ENCODE measurements at regions not wholly inside any gene's neighbourhood (a gene's known extent, or its start where the extent isn't known, plus 50 kb on each side); places are given as distances from the start of the nearest gene placed in this dataset.
"Not testable (repeated sequence)": the region's sequence is repeated elsewhere in the genome, so short reads cannot be mapped to it uniquely, and the experiment has no call there.

DNA sequence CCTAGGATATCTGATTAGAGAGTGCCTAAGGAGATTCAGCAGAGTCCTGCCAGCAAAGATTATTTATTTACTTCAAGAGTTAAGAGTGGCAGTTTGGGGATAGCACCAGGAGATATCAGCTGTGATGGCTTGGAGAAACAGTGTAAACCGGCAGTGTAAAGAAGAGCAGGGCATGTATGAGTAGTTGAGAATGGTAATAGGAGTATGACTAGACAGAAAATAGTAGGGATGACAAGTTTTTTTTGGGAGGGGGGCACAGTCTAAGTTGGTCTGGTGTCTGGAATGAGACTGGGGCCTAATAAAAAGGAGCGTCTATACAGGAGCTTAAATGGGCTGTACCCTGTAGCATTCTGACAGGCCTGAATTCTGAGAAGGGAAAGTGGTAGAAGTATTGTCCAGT is 181.8 kb upstream of the TRPC7 start:
- DNase-seq (ENCODE audit: low read depth in 4 of 4, low spot score in 1 of 4) = not testable (repeated sequence)

DNA sequence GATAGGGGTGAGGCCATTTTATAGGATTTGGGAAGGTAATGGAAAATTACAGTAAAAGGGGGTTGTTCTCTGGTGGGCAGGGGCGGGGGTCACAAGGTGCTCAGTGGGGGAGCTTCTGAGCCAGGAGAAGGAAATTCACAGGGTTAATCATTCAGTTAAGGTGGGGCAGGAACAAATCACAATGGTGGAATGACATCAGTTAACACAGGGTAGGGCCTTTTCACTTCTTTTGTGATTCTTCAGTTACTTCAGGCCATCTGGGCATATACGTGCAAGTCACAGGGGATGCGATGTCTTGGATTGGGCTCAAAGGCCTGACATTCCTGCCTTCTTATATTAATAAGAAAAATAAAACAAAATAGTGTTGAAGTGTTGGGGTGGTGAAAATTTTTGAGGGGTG is 181.1 kb upstream of the TRPC7 start:
- DNase-seq (ENCODE audit: low read depth in 4 of 4, low spot score in 1 of 4) = not testable (repeated sequence)

DNA sequence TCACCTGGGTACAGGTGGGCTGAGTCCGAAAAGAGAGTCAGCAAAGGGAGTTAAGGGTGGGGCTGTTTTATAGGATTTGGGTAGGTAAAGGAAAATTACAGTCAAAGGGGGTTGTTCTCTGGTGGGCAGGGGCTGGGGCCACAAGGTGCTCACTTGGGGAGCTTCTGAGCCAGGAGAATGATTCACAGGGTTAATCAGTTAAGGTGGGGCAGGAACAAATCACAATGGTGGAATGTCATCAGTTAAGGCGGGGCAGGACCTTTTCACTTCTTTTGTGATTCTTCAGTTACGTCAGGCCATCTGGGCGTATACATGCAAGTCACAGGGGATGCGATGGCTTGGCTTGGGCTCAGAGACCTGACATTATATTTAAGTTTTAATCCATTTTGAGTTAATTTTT is 179.7 kb upstream of the TRPC7 start:
- not testable (repeated sequence) for DNase-seq (ENCODE audit: low read depth in 4 of 4, low spot score in 1 of 4)

DNA sequence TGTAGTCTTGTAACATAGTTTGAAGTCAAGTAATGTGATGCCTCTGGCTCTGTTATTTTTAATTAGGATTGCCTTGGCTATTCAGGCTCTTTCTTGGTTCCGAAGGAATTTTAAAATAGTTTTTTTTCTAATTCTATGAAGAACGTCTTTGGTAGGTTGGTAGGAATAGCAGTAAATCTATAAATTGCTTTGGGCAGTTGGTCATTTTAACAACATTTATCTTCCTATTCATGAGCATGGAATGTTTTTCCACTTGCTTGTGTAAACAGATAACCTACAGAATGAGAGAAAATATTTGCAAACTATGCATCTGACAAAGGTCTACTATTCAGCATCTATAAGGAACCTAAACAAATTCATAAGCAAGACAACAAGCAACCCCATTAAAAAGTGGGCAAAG is 173.2 kb upstream of the TRPC7 start:
- DNase-seq (ENCODE audit: low read depth in 4 of 4, low spot score in 1 of 4) = no peak

DNA sequence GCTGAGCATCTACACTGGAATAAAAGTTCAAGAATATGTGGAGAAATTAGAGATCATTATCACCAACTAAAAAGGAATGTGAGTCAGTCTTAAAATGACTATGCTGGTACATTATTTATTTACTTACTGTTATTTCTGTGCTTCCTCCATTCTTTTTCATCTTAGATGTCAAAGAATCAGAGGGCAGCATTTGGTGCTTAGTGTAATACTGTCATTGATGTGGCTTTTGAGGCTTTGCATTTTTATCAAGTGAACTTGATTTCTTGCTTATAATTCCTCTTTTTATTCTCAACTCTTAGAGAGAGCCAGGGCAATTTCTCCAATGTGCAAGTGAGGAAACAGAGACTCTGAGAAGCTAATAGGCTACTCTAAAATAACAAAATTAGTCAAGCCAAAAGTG is 163.7 kb upstream of the TRPC7 start:
- no peak for DNase-seq (ENCODE audit: low read depth in 4 of 4, low spot score in 1 of 4)

DNA sequence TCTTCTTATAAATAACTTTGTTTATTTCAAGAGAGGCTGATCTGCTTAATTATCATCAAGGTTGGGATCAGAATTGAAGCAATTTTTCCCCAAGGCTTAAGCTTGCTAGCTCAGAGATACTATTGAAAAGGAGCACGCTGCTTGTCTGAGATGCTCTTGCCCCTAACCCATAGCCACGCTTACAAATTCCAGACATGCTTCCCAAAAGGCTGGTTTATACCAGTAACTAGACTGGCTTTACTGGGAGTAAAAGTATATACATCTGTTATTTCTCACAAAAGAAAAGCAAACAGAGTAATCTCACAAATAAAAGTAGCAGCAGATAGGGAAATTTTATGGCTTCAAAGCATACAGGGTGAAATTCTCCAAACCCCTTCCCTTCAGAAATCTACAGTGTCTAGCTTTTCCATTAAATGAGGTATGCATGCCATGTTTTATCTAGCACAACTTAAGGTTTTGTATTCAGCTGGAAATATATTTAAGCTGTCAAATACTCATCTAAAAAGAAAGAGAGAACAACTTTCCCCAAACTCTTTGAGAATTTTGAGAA is 163.2 kb upstream of the TRPC7 start:
- no peak for DNase-seq (ENCODE audit: low read depth in 4 of 4, low spot score in 1 of 4)

DNA sequence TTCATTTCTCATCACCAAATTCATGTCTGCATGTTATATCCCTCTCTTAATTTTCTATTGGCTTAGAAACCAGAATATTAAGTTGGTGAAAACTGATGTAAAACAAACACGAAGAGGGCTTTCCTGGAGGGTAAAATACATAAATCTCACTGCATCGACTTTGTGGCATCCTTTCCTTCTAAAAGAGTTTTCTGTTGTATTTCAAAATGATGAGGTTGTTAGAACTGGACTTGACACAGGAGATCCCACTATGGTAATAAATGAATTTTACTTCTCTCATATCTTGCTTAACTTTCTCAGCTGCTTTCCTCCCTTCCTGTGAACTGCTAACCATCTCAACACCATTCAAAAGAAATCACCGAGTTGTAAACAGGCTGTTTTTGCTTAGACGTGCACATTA is 162.0 kb upstream of the TRPC7 start:
- no peak for DNase-seq (ENCODE audit: low read depth in 4 of 4, low spot score in 1 of 4)

DNA sequence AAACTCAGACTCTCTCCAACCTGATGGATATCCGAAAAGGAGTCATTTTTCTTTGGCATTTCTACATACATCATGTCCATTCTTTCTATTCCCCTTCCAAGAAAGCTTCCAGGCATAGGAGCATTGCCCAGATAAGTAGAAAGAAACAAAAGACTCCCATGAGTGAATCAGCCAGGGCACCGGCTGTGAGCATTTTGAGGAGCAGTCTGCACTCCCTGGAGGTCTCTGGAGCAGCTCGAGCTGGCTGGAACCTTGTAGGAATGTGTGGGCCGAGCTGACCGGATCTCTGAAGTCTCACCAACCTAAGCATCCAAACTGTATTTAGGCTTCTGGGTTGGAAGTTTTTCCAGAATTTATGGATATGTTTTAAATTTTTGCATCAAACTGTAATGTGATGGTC is 161.4 kb upstream of the TRPC7 start:
- DNase-seq (ENCODE audit: low read depth in 4 of 4, low spot score in 1 of 4) = no peak

DNA sequence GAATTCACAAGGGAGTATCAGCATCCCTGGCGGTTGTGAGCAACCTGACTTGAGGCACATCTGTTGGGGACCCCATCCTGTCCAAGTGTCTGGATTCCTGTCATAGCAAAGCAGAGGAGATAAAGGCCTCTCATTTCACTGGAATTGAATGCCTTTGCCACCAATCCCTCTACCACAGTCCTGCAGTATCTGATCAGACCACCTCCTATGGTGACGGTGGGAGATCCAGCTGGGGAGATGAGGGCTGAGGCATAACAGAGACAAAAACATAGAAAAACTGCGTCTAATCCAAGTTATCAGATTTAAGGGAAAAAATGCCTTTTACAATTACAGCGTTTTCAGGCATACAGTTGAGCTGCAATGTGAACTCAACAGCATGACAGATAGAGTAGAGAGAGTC is 160.7 kb upstream of the TRPC7 start:
- DNase-seq (ENCODE audit: low read depth in 4 of 4, low spot score in 1 of 4) = no peak

DNA sequence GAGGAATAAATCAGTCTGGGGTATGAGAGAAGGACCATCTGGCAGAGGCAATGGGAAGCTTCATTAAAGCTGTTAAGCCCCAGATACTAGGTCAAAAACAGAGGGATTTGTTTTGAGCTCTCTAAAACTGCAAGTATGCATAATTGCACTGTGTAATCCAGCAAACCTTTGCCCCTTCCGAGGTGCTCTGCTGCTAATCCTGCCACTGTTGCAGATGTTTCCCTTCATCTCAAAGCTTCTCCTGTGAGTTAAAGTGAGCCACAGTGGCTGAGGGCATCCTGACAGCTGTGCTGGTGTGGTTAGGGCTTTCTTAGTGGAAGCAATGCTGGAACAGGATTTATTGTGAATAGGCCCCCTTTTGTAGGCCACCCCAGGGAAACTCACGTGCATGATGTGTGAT is 160.3 kb upstream of the TRPC7 start:
- no peak for DNase-seq (ENCODE audit: low read depth in 4 of 4, low spot score in 1 of 4)

DNA sequence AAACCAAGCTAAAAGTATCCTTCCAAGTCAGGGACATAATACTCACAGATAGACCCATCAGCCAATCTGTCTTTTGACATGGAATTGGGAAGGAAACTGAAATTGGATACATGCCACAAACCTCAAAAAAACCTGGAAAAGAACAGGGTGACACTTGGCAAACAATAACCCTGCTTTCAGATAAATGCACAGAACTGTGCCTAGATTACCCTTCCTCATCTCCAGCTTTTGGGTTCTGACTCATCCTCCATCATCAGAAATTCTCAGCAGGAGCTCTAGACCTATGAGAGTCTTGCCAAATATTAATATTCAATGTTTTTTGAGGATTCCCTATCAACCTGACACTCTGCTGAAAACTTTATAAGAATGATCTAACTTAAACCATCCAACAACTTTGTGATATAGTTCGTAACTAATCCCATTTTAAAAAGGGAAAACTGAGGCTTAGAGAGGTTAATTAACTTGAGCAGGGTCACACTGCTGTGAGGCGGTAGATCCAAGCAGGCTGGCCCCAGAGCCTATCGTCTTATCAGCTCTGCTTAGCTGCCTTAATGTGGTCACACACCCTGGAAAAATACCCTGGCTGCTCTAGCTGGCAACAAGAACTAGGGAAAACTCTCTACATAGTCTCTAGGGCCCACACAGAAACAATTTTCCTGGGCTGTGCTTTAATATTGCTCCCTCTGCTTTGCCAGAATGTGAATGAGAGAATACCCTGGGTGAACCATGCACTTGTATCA is 157.0 kb upstream of the TRPC7 start:
- DNase-seq (ENCODE audit: low read depth in 4 of 4, low spot score in 1 of 4) = no peak

DNA sequence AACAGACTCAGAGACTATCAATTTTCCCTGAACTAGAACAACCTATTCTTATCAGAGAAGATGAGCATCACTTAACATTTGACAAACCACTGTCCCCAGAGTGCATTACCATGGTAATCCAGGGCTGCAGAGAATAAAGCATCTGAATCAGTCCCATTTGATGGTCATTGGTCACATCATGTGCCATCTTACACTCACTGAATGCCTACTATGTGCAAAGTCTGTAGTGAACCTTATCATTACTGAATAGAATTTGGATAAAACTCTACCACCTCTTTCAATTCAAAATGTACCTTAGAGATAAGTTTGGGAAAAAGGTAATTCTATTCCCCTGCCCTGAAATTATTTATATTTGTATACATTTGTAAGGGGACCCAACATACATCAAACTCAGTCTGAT is 156.4 kb upstream of the TRPC7 start:
- no peak for DNase-seq (ENCODE audit: low read depth in 4 of 4, low spot score in 1 of 4)

DNA sequence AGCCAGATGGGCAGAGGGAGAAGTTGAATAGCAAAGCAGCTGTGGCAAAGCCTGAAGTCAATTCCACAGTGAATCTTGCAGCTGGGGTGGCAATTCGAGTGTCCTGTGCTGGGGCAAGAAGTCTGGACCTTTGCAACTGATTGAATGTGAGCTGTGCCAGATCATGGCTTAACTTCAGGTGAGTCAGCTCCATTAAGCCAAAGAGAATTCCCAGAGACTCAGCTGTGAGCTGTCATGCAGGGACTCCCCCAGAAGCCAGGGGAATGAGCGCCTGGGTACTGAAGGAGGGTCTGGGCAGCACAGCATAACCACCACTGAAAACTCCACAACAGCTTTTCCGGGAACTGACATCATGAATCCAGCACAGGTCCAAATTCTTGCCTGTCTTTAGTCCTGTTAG is 153.5 kb upstream of the TRPC7 start:
- DNase-seq (ENCODE audit: low read depth in 4 of 4, low spot score in 1 of 4) = no peak

DNA sequence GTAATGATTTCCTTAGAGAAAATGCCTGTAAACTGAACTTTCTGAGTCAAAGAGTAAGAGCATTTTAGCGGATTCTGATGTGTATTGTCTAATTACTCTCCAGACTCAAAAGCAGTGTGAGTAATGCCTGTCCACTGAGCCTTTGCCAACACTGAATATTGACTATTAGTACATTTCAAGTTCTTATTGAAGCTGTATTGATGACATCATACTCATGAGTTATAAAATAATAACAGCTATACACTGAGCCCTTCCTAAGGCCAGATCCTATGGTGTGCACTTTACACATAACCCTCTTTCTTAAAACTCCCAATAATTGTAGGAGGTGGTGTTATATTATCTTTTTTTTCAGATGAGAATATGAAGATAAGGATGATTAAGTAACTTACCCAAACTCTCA is 152.8 kb upstream of the TRPC7 start:
- DNase-seq (ENCODE audit: low read depth in 4 of 4, low spot score in 1 of 4) = no peak

DNA sequence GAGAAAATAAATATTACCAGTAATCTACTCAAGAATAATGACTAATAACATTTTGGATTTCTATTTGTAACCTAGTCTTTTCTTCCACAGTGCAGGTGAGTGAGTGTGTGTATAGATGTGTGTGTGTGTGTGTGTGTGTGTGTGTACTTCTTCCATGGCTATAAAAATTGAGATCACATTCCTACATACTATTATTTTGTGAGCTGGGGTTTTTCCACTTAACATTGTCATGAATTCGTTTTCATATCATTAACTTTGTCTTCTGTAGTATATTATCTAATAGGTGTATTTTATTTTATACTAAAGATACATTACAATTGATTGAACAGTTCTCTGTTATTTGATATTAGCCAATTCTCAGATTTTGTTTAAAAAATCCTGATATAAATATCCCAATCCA is 152.4 kb upstream of the TRPC7 start:
- DNase-seq (ENCODE audit: low read depth in 4 of 4, low spot score in 1 of 4) = no peak

DNA sequence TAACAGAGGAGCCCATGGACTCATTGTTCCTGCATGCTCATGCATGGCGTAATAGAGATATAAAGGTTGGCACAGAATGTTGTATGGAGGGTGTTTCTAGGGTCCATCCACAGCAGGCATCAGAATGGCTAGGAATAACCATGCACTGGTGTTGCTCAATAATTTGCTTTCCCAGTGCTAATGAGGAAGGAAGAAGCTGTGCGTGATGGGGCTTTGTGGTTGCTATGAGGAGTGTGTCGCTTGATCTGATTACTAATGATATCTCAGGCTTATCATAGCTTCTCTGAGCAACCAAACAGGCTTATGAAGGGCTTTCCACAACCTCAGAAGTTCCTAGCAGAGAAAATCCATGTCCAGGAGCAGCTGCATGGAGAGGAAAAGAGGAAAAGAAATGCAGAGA is 151.3 kb upstream of the TRPC7 start:
- no peak for DNase-seq (ENCODE audit: low read depth in 4 of 4, low spot score in 1 of 4)

DNA sequence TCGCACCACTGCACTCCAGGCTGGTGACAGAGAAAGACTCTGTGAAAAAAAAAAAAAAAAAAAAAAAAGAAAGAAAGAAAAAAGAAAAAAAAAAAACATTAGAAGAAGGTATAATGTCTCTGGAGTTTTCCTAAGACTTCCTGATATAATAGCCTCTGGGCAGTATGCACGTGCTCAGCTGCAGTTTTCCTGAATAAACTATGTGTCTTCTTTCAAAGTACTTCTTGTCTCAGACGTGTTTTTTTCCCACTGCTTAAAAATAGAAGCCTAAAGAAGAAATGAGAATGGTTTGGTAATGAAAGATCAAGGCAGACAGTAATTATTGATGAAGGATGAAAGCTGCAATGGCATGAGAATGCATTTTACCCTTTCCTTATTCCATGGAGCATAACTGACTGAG is 148.1 kb upstream of the TRPC7 start:
- no peak for DNase-seq (ENCODE audit: low read depth in 4 of 4, low spot score in 1 of 4)

DNA sequence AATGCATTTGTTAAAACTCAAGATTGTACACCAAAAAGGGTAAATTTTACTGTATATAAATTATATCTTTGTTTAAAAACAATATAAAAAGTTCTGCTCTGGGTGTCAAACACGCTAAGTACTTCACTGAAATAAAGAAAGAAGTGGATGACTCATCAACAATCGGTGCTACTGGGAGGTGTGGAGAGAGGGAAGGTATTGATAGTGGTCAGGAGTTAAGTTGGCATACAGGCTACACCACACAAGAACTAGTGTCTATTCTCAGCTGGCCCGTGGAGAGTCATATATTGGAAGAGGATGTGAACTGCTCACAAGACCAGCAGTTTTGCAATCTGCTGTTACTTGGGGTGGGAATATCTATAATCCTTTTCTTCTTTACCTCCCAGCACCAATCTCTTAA is 145.7 kb upstream of the TRPC7 start:
- no peak for DNase-seq (ENCODE audit: low read depth in 4 of 4, low spot score in 1 of 4)

DNA sequence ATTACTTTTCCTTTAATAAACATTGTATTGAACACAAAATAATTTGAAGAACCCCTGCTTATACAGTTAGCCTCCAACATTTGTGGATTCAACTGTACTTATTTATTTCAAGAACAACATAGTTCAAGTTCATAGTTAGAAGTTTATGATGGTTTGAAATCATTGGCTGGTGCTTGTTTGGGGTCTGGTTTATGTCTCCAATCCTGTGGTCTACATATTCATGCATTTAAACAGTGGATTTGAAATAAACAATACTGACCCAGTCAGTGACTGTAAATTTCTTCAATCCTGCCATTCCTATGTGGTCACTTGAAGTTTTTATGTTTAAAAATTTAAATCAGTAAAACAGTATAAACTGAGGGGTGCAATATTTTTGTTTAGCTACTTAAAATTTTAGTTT is 145.1 kb upstream of the TRPC7 start:
- no peak for DNase-seq (ENCODE audit: low read depth in 4 of 4, low spot score in 1 of 4)

DNA sequence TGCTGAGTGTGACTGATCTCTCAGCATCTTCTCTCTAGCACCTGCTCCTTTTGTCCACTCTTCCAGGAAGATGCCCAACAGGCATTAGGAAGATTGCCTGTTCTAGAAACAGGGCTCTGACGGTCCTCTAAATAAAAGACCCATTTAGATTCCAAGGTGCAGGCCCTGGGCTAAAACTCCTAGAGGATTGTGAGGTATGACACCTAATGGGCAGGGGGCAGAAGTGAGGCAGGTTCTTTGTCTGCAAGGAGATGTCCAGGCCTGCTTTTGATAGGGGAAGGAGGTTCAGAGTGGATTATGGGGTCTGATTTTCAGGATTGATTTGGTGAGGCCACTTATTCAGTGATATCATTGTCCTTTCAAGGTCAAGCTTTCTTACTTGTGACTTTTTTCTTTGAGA is 140.8 kb upstream of the TRPC7 start:
- no peak for DNase-seq (ENCODE audit: low read depth in 4 of 4, low spot score in 1 of 4)

DNA sequence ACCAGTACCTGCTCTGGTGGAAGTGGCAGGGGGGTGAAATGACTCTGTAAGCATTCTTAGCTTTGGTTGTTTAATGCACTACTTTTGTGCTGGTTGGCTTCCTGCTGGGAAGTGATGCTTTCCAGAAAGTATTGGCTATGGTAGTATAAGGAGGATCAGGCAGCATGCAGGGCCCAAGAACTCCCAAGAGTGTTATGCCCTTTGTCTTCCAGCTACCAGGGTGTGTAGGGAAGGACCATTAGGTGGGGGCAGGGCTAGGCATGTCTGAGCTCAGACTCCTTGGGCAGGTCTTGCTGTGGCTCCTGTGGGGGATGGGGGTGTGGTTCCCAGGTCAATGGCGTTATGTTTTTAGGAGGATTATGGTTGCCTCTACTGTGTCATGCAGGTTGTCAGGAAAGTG is 135.8 kb upstream of the TRPC7 start:
- DNase-seq (ENCODE audit: low read depth in 4 of 4, low spot score in 1 of 4) = no peak

DNA sequence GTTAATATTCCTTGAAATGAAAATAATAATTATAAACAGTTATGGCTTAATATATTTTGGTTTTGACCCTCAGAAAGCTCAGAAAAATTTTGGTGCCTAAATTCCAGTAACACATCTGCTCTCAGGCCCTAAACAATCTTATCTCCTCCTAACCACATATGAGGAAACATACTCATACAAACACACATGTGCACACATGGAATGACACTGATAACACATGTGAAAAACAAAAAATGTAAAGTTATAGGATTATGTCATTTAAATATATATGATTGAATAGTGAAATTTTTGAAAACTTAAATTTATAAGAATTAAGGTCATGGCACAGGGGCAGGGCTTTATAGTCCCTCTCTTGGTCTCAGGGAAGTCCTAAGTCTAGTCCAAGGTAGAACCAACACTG is 127.2 kb upstream of the TRPC7 start:
- DNase-seq (ENCODE audit: low read depth in 4 of 4, low spot score in 1 of 4) = no peak

DNA sequence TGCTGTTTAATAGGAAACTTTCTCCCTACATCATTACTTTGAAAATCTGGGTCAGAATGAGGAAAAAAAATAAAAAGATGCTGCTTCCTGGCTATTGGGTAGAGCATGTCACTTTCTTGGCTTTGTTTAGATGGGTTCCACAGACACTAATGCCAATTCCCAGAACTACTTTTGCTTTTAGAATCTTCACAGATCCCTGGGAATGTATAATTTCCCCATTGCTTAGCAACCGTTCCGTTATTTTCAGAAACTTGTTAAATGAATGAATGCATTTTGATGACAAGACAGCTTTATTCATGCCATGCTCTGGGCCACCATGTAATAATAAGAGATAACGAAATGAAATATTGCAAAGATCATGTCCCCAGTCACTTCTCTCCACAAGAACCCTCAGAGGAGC is 126.5 kb upstream of the TRPC7 start:
- DNase-seq (ENCODE audit: low read depth in 4 of 4, low spot score in 1 of 4) = no peak

Measured in stimulated activated CD4-positive, alpha-beta T cell treated with anti-CD3 and anti-CD28 coated beads, Interleukin-1b, Interleukin-23, amount 100 ng/mL, for 24 hours (primary cell).